Ascending aorta (tissue), 2 donors: ENCODE measurements at regions not wholly inside any gene's neighbourhood (a gene's known extent, or its start where the extent isn't known, plus 50 kb on each side); places are given as distances from the start of the nearest gene placed in this dataset.

Experiments used
- DNase-seq, 2 donors: peaks; one replicate each; pipeline ENCODE4 v3.0.0-alpha.2; 2019; ENCODE audit warnings: low spot score in 2 of 2
- H3K27ac ChIP-seq, 2 donors: fragments of 200-600 bp; sonication (generic); one replicate each; pipeline ENCODE4 v1.5.1; 2016 to 2017; ENCODE audit warnings: mild to moderate bottlenecking in 1 of 2
- H3K27me3 ChIP-seq: fragments of 200-600 bp; sonication (generic); one replicate; pipeline ENCODE4 v1.5.1; 2017
- H3K36me3 ChIP-seq, 2 donors: fragments of 200-600 bp; sonication (generic); one replicate each; pipeline ENCODE4 v1.5.1; 2016
- H3K4me1 ChIP-seq, 2 donors: fragments of 200-600 bp; sonication (generic); one replicate each; pipeline ENCODE4 v1.5.1; 2016 to 2017; ENCODE audit warnings: mild to moderate bottlenecking in 1 of 2
- H3K4me3 ChIP-seq, 2 donors: fragments of 200-600 bp; sonication (generic); one replicate each; pipeline ENCODE4 v1.5.1; 2016 to 2017; ENCODE audit warnings: mild to moderate bottlenecking in 1 of 2
- H3K9me3 ChIP-seq, 2 donors: fragments of 200-600 bp; sonication (generic); one replicate each; pipeline ENCODE4 v1.5.1; 2016
- intact Hi-C: fragments of 100-400 bp; cut with DNase I; formaldehyde crosslinking; loops from one replicate; pipeline ENCODE4 v1.15.1; 2023
- TF ChIP-seq, protein P1 (sequence below), 3 experiments: fragments of 200-600 bp in 2 of 3; fragments of 450-650 bp in 1 of 3; sonication (generic) in 2 of 3; IDR thresholded peaks; one replicate each; pipeline ENCODE4 v1.5.1; 2016 to 2019; ENCODE audit warnings: antibody characterized with exemption in 3 of 3, mild to moderate bottlenecking in 1 of 3, moderate library complexity in 1 of 3

DNA sequence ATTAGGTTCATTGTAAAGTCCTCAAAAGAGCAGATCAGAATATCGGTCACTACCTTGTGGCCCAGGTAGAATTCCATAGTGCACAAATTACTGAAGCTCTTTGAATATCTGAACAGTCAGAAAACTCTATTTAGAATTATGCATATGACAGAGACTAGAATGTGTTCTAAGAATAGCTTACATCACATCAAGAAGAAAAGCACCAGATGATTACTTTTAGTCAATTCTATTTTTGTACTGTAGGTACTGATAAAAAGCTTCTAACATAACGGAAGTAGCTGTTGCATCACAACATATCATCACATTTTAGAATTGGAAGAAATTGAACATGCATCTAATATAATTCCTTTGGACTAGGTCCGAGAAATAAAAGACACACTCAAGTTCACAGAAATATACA, 946.6 kb upstream of the ARRDC3 start:
- intact Hi-C loops, result no loop called here
- TF ChIP-seq, protein P1, sequence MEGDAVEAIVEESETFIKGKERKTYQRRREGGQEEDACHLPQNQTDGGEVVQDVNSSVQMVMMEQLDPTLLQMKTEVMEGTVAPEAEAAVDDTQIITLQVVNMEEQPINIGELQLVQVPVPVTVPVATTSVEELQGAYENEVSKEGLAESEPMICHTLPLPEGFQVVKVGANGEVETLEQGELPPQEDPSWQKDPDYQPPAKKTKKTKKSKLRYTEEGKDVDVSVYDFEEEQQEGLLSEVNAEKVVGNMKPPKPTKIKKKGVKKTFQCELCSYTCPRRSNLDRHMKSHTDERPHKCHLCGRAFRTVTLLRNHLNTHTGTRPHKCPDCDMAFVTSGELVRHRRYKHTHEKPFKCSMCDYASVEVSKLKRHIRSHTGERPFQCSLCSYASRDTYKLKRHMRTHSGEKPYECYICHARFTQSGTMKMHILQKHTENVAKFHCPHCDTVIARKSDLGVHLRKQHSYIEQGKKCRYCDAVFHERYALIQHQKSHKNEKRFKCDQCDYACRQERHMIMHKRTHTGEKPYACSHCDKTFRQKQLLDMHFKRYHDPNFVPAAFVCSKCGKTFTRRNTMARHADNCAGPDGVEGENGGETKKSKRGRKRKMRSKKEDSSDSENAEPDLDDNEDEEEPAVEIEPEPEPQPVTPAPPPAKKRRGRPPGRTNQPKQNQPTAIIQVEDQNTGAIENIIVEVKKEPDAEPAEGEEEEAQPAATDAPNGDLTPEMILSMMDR (IDR thresholded peaks at IDR 0.05), result no peak
- Histone ChIP-seq H3K27me3 (no peaks in the 10 kb centered on the region), H3K9me3 (no peaks in the 10 kb centered on the region), H3K27ac (no peak overlapping the region), H3K4me3 (no peak overlapping the region), H3K4me1 (no peaks in the 10 kb centered on the region), H3K36me3 (no peaks in the 10 kb centered on the region)
- no peak for DNase-seq

DNA sequence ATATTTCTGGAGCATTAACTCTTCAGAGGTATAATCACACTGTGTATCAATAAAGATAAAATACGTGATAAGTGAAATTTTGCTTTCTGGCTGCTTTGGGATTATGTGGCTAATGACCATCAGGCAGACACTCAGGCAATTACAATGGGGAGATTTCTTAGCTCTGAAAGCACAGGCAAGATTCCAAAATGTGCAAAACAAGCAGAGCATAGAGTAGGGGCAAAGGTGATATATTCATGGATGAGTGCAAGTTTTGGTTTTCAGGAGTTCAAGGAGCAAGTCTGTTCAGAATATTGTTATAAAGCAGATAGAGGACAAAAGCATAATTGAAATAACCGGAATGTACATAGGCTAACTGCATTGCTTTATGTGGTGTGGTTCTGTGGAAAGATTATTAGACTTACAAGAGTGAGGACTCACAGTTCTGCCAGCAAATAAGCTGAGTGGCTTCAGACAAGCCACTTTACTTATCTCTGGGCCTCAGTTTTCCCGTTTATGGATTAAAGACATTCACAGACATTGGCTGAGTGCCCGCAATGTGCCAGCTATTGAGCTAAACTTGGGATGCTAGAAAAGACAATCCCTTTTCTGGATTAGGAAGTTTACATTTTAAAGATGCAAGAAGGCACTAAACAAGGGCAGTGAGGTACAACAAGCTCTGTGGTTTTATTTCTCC, 945.6 kb upstream of the ARRDC3 start:
- TF ChIP-seq, protein P1 (IDR thresholded peaks at IDR 0.05), result no peak
- H3K9me3 ChIP-seq, result no peaks in the 10 kb centered on the region
- intact Hi-C loops, result no loop called here

GRCh38 chr5:92320446-92320845, 937.3 kb upstream of the ARRDC3 start:
- Histone ChIP-seq H3K9me3 (no peaks in the 10 kb centered on the region), H3K4me1 (no peaks in the 10 kb centered on the region), H3K4me3 (no peak overlapping the region), H3K27ac (no peak overlapping the region), H3K36me3 (no peaks in the 10 kb centered on the region), H3K27me3 (no peaks in the 10 kb centered on the region)
- intact Hi-C loops, result no loop called here
- TF ChIP-seq, protein P1 (IDR thresholded peaks at IDR 0.05), result no peak
- DNase-seq, result no peak

More for the DNA sequence above, 945.6 kb upstream of the ARRDC3 start:
- H3K36me3 ChIP-seq, result no peaks in the 10 kb centered on the region
- H3K4me1 ChIP-seq, result no peaks in the 10 kb centered on the region
- no peak overlapping the region for H3K27ac ChIP-seq
- DNase-seq, result no peak
- no peak overlapping the region for H3K4me3 ChIP-seq
- no peaks in the 10 kb centered on the region for H3K27me3 ChIP-seq

DNA sequence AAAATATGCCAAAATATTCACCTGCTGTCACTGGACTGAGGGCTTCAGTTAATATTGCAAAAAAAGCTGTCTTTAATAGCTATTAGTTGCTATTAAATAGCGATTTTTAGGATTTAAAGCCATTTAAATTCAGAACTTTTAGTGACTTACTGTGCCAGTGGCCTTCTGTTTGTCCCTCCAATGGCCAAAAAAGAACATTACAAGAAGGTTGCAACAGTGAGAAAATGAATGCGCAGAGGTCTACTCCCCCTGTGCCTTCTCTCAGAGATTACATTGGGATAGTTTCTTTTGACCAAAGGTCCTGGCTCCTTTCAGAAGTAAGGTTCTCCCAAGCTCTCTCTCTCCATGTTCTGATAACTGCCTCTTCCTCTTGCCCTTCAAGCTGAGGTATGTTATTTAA, 930.3 kb upstream of the ARRDC3 start:
- no peaks in the 10 kb centered on the region for H3K27me3 ChIP-seq
- no peaks in the 10 kb centered on the region for H3K36me3 ChIP-seq
- DNase-seq, result no peak
- no peak overlapping the region for H3K4me3 ChIP-seq
- H3K9me3 ChIP-seq, result no peaks in the 10 kb centered on the region
- no peaks in the 10 kb centered on the region for H3K4me1 ChIP-seq
- TF ChIP-seq, protein P1 (IDR thresholded peaks at IDR 0.05), result no peak
- intact Hi-C loops, result no loop called here
- H3K27ac ChIP-seq, result no peak overlapping the region

DNA sequence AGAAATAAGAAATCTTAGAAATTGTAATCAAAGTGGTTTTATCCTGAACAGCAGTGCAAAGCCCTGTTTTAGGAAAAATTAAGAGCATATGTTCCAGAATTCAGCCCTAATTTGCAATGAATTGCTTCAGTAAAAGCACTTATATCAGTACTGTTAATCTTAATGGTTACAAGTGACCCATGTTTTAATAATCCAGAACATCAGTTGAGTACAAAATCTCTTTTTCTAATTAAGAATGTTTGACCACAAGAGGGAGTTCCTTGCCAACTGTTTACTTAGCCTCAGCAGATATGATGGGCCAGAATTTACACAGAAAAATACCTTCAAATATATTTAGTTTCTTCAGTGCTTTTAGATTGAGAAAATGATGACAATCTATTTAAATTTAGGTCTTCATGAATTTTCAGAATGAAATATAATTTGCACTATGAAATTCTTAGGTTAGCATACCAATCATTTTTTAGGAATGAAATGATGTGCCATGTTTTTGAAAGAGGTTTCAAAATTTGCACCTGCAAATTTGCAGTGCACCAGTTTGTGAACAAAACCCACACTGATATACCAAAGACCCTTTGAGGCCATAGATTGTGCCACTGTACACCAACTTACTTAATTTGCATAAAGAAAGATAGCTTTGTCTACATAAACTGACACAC, 926.3 kb upstream of the ARRDC3 start:
- DNase-seq, result no peak
- Histone ChIP-seq H3K27me3 (no peaks in the 10 kb centered on the region), H3K9me3 (no peaks in the 10 kb centered on the region), H3K36me3 (no peaks in the 10 kb centered on the region), H3K4me3 (no peak overlapping the region), H3K27ac (no peak overlapping the region), H3K4me1 (no peaks in the 10 kb centered on the region)
- intact Hi-C loops, result no loop called here
- TF ChIP-seq, protein P1 (IDR thresholded peaks at IDR 0.05), result no peak
